NCI-H774 (cell line): ENCODE measurements at regions not wholly inside any gene's neighbourhood (a gene's known extent, or its start where the extent isn't known, plus 50 kb on each side); places are given as distances from the start of the nearest gene placed in this dataset.

Experiments used
- DNase-seq: peaks from one replicate; lab custom pipeline; 2025; lab: John Stamatoyannopoulos, UW

DNA sequence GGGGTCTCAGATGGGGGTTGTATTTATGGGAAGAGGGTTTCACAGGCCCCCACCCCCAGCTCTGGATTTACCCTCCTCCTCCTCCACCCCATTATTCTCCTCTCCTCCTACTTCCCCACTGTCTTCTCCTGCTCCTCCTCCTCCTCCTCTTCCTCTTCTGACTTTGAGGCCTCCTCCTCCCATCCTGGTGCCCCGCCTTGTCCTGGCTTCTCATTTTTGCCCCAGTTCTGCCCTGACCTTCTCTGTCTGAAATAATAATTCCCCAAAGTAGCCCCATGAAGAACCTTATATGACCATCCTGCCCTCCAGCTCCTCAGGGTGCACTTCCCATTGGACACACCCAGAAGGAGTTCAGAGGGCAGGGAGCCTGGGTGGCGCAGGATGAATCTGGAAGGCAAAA is 351.4 kb upstream of the GATB start:
- DNase-seq = no peak

DNA sequence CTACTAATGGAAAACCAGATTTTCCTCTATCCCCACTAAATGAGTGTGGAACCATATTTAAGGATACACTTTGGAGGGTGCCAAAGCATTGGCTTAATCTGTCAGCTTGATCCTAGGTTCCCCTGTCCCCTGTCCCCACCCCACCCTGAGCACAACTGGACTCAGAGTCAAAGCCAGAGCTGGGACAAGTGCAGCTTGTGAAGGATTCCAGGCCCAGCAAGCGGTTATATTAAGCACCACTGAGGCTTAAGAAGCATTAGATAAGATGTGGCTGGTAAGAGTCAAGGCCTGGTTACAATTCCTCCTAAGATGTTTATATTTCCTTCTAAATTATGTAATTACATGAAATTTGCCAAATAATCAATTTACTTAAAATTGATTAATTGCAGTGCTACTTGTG is 350.0 kb upstream of the GATB start:
- no peak for DNase-seq

DNA sequence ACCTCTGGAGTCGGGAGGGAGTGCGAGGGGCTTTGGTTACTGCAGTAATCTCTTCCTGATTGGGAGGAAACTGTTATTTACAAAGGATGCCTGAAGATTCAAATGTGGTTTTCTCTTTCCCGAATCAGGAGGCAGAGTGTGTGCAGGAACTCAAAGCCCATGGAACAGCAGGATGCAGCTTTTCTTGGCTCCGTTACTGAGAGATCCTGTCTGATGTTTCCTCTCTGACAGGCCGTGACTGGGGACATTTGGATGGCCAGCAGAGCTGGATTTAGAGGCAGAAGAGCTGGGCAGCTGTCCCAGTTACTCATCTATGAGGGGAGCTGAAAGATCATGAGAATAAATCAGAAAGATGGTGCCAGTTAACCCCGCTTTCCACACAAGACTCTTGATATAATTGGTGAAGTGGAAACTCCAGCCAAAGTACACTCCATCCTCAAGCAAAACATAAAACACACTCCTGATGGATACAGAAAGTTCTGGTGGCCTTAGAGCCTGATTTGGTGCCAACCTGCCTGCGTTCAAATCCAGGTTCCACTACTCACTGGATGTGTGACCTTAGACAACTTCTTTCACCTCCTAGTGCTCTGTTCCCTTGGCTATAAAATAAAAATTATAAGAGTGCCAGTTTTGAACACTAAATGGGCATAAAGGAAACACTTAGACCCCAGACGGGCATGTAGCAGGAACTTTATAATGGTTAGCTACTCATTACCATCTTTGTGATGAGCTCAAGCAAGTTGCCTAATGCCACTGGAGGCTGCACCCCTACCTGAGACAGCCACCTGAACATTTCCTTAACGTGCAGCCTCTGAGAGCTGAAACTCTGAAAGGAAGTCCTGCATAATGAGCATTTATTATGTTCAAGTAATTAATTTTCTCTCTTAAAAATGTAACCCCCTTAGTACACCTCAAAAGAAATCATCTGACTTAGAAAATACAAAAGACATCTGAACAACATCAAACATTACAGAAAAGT is 349.0 kb upstream of the GATB start:
- no peak for DNase-seq

DNA sequence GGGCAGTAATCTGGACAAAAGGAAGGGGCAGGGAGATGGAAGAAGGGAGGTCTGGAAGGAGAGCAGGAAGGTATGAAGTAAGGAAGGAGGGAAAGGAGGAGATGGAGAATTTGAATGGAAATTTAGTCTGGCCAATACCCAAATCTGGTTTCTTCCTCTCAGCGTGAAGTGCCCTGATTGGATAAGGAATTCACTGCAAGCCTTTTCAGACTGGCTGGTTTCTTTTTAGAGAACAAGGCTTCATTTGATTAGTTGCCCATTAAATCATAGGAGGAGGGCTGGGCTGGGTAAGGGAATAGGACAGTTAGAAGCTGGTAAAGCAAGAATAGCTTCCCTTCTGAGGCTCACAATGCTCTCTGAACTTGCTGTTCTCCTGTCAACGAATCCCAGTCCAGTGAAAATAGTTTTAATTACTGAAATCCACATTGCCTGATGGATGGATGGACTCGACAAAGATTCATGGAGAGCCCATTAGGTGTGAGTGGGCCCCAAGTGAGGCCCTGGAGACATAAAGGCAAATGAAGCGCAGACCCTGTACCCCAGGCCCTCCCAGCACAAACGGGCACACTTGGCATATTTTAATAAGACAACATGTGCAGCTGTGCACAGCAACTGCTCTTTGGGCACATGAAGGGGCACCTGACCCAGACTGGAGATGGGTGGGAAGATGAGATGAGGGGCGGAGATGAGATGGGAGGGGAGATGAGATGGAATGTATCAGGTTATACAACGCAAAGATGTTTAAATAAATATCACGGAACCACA is 347.1 kb upstream of the GATB start:
- no peak for DNase-seq

DNA sequence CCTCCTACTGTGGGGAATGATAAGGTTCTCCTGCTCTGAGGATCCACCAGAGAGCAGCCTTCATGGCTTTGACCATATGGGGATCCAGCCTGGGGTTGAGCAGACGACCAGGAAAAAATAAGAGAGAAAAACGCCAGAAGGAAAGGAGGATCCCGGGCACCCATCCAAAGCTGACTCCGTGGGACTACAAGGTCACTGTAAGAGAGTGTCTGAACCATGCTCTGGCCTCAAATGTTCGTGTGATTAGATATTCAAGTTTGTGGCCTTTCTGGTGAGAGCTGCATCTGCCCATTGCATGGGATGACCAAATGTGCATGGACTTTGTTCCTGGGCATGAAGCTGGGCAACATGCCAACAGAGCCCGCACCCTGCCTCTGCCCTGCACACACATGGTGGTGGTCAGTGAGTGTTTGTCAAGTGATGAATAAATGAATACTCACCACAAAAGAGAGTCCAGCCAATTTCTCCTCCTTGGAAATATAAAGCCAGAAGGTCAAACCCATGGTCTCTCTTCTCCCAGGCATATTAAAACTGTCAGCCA is 346.0 kb upstream of the GATB start:
- no peak for DNase-seq

DNA sequence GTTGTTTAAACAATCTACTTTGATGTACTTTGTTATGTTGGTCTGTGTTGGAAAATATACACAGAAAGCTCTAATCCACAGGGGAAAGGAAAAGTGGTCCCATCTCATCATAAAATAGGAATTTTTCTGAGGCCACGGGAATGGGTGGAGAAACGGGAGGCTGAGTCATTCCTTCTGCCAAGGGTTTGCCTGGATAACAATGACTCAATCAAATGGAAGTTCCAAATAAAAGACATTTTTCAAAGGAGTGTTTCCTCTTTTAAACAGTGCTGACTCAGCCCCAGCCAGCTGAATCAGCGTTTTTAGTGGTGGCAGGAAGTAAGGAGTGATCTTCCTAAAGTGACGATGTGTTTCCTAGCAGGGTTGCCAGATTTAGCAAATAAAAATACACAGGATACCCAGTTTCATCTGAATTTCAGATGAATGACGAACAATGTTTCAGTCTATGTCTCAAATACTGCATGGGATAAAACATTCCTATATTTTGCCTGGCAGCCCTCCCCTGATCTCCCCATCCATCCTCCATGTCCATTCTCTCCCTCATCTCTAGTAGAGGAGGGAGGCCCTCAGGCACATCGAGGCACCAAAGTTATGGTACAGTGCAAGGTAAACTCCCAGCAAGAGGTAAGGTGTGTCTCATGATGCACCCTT is 345.4 kb upstream of the GATB start:
- no peak for DNase-seq

DNA sequence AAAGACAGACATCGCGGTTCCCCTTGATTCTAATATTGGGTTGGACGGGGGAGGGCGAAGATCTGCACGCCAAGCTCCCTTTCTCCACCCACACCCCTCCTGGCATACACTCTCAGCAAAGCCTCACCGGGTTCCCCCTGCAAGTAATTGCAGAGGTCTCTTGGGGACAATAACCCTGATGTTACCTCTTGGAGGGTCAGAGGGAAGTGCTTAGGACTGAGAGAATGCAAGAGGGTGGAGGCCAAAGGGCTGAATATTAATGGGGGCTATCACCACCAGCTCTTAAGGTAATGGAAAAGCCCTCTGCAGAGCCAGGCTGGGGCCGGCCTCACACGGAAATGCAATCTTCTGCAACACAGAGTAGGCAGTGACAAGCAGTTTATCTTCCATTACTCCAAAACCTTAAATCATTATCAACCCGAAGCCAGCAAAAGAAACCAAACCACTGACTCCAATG is 344.1 kb upstream of the GATB start:
- no peak for DNase-seq

DNA sequence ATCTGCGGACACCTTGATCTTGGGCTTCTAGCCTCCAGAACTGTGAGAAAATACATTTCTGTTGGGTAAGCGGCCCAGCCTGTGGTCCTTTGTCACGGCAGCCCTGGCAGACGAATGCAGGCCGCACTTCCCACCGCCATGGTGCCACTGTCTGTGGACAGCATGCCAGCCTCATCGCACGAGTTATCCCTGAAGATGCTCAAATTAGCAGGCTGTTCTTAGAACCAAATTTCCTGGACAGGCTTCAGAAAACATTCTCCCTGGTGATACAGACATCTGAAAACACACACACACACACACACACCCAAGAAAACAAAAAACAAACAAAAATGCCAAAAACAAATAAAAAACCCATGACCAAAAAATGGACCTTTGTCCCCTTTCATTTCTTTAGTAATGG is 343.5 kb upstream of the GATB start:
- no peak for DNase-seq

DNA sequence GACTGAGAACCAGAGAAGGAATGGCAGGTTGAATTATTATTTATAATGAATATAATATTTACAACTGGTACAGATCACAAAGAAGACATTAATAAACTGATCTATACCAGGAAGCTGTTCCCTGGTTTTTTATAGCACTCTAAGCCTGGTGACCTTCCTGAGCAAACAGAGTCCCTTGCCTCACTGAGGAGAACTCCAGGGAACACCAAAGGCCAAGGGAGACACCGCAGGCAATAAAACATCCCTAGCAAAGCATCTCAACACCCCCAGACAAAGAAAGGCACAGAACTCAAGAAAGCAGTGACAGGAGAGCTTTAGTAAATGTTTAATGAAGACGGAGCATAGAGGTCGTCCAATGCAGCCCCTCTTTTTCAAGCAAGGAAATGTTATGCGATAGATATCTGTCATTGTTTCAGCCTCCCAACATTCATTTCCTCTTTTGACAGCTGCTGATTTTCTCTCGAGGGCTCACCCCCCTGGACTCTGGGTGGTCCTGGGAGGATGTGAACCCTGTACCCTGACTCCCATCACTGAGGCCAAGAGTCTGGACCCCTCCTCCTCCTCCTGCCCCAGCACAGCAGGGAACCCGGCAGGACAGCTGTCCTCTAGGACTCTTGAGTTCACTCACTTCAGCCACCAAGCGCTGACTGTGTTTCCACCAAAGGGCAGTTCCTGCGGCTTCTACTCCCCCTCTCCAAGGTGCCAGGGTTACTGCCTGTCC is 342.5 kb upstream of the GATB start:
- DNase-seq = no peak

DNA sequence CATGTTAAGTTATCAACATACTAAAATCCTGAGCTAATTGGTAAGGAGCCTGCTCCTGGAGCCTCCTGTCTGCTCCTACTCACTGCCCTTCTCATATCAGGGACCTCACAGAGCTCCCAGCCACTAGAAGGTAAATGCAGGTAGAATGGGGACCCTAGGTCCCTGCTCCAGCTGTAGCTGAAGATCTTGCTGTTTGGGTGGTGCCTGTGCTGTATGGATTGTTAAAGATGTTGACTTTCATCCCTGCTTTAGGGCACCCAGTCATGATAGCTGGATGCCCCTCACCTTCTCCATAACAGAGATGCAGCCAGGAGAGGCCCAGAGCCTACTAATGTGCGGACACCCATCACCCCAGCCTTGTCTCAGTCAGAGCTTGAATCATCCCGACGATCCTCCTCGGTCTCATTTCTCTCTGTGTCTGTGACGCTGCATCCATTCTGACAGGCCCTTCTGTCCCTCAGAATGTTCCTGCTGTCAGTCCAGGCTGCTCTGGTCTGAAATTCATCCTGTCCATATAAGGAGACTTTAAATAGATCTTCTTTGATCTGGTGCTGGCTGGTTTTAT is 341.7 kb upstream of the GATB start:
- no peak for DNase-seq

DNA sequence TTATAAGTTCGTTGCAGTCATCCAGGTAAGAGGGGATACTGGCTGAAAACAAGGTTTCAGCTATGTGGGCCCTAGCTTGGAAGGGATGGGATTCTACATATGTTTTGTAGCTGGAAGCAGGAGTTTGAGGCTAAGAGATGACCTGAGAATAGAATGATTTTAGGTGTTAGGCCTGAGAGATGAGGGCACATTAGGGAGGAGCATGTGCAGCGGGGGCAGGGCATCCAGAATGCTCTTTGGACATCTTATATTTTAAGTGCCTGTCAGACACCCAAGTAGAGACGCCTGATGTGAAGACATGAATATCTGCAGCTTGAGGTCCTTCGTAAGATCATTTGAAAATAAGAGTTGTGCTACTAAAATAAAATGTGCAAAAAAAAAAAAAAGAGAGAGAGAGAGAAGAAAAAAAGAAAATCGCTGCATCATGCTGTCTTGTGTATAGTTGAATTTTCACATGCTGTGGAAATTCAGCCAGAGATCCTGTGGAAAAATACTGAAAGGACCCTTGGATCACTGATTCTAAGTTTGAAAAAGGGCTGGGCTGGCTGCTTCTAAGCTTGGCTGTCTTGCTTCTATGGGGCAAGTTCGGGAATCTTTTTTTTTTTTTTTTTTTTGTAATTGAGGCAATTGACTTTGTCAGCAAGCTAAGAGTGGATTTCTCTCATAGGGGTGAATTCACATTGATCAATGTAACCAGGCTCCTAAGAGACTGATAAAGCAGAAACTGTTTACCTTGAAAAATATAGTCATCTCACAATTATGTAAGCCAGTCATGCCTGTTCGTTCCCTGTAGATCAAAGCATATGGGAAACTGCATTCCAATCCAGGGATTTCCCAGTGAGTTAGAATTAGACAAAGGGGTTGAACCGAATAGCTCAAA is 341.0 kb upstream of the GATB start:
- DNase-seq = no peak

DNA sequence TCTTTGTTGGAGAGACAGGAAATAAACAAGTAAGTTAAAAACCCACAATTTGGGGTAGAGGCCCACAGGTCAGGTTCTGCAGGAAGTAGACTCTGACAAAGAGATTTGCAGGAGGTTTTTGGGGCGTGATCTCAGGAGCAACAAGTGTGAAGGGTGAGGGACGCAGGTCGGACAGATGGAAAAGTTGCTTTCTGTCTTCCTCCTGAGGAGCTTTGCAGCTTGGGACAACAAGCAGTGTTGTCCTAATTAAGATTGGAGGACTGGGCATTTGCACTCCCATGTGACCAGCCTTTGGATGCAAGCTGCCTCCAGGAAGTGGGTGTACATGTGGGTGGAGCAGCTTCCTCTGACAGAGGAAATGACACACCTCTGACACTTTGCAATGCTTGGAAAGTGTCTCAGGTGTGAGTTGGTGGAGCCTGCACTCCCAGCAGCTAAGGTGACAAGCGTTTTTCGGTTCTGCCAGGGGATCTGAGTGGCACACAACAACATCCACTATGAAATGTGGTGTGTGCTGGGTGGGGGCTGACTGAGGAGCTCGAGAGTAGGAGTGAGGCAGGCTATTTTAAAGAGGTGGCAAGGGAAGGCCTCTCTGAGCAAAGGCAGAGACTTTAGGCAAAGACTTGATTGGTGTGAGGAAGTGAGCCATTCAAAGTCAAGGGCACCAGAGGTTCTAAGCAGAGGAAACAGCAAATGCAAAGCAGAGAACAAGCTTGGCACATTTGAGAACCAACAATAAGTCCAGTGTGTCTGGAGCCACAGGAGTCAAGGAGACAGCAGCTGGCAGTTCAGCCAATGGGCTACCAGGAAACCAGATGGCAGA is 339.8 kb upstream of the GATB start:
- DNase-seq = no peak

DNA sequence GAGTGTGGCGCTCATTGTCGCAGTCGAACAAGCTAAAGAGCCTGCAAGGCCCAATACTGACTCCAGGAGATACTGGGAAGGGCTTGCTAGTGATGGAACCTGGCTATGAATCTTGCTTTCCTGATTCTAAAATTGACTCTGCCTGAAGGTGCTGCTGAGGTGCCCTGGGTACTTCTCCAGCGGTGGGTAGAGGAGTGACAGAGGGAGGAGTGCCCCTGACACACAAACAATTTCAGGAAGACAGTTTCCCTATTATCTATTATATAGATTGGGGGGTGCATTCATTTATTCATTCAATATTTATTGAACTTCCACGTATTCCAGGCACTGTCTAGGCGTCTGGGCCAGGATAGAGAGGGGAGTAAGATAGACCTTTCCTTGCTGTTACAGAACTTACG is 339.2 kb upstream of the GATB start:
- DNase-seq = no peak

DNA sequence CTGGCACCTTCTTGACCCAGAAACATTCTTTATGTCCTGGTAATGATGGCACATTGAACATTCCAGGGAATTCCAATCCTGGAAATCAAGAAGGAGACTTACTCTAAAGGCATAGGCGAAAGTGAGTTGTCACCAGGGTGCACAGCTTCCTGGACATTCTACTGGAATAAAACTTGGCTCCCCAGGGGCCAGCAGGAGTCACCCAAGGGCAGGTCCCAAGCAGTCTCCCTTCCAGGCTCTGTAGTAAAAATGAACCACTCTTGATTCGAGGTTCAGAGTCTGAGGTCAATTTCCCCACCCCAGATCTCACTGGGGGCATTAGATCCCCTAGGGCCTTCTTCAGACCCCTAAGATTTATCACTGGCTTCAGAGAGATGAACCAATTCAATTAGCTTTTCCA is 338.7 kb upstream of the GATB start:
- no peak for DNase-seq

DNA sequence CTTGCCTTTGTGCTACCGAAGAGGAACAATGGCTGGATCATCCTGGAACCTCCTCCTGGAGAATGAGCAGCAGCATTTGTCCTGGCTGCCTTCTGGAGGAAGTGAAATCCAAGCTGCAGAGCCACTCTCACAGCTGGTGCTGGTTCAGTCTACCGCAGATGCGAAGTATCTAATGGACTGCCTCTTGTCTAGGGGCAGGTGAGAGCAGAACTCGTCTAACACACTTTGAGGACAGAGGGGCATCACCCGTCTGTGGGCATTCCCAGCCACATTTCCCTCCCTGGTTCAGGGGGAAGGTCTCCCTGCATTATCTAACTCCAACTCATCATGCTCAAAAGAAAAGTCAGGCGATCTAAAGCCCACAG is 338.2 kb upstream of the GATB start:
- no peak for DNase-seq

DNA sequence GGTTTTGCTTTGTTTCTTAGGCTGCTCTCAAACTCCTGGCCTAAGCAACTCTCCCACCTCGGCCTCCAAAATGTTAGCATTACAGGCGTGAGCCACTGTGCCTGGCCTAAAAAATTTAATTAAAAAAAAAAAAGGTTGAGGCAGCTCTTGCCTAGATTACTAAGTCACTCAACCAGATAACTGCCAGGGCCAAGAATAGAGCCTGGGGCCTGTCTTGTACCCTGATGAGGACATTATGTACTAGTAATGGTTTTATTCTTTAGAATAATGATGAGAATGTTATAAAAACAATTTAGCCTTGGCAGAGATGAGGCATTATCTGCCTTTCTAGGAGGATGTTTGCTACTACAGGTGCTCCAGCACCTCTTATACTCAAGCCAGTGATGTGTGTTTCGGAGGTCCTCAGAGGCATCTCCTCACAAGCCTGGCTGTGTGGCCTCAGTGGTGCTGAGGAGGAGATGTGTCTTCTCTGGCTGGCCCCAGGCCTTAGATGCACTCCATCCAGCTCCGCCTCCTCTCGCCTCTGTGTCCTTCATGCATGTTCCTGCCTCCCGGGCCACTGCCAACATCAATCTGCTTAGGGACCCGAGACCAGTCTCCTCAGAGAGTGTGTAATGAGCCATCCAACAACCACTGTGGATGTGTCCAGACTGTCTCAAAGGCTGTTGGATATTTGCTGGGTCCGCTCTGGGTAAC is 337.7 kb upstream of the GATB start:
- DNase-seq = no peak

DNA sequence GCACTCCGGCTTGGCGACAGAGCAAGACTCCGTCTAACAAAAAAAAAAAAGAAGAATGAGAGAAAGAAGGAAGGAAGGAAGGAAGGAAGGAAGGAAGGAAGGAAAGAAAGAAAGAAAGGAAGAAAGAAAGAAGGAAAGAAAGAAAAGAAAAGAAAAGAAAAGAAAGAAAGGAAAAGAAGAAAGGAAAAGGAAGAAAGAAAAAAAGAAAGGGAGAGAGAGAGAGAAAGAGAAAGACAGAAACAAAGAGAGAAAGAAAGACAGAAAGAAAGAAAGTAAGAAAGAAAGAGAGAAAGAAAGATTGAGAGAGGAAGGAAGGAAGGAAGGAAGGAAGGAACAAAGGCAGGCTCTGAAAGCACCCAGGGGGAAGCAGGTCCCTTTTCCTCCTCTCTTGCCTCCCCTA is 336.6 kb upstream of the GATB start:
- DNase-seq = no peak

DNA sequence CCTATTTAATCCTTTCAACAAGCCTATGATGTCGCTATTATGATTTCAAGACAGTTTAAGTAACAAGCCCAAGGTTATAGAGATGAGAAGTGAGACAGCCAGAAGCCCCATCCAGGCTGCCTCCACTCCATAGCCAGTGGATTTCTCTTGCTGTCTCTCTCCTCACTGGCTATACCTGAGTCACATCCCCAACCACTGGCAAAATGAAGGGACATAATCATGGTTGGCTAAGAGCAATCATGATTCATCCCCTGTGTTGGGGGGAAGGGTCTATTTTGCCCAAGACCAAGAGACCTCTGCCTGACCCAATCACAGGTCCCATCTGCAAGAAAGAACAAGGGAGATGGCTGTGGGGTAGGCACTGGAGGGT is 334.9 kb upstream of the GATB start:
- DNase-seq = no peak
